Activated B cell treated with CpG ODN at 0.5 μM for 24 hours (primary cell): ENCODE measurements at regions not wholly inside any gene's neighbourhood (a gene's known extent, or its start where the extent isn't known, plus 50 kb on each side); places are given as distances from the start of the nearest gene placed in this dataset.

Experiments used
- ATAC-seq: fragments of 200-7000 bp; cut with Tn5 transposase; one replicate; pipeline ENCODE4 v1.10.0; 2021; ENCODE audit warnings: low read depth, mild to moderate bottlenecking, moderate library complexity
- CTCF ChIA-PET: fragments of 350-600 bp; sonication (Branson Sonifier 250); formaldehyde crosslinking; loops from one replicate; lab custom pipeline; 2021; ENCODE audit warnings: antibody characterized with exemption; lab: Charles Lee
- POLR2A ChIA-PET: fragments of 350-600 bp; sonication (Branson Sonifier 250); formaldehyde crosslinking; loops from one replicate; lab custom pipeline; 2021; ENCODE audit warnings: antibody characterized with exemption; lab: Charles Lee
- DNase-seq: peaks from one replicate; pipeline ENCODE4 v3.0.0; 2022
- H3K27ac Mint-ChIP-seq: one replicate; pipeline ENCODE4 v1.8.0; 2020; ENCODE audit warnings: mixed read lengths
- H3K27me3 Mint-ChIP-seq: one replicate; pipeline ENCODE4 v1.8.0; 2021; ENCODE audit warnings: mixed read lengths
- H3K36me3 Mint-ChIP-seq: one replicate; pipeline ENCODE4 v1.8.0; 2021; ENCODE audit warnings: low read depth, mixed read lengths
- H3K4me1 Mint-ChIP-seq: one replicate; pipeline ENCODE4 v1.8.0; 2021; ENCODE audit warnings: mixed read lengths
- H3K4me3 Mint-ChIP-seq: one replicate; pipeline ENCODE4 v1.8.0; 2020; ENCODE audit warnings: mild to moderate bottlenecking, mixed read lengths
- H3K9me3 Mint-ChIP-seq: one replicate; pipeline ENCODE4 v1.8.0; 2020; ENCODE audit warnings: mixed read lengths
- CTCF ChIP-seq: fragments of 200-600 bp; IDR thresholded peaks from one replicate; pipeline ENCODE4 v1.8.0; 2022; ENCODE audit warnings: antibody characterized with exemption, mild to moderate bottlenecking
- intact Hi-C: fragments of 100-400 bp; cut with micrococcal nuclease; formaldehyde crosslinking; loops from one replicate; pipeline ENCODE4 v1.15.1; 2024

- CTCF ChIA-PET: no interaction called here
These were observed 134.8 kb downstream of the SNRPN start for GRCh38 chr15:25089577-25089976.

GRCh38 chr15:25090073-25090733 lies 135.4 kb downstream of the SNRPN start:
- TF ChIP-seq CTCF: no peak
- H3K4me3 Mint-ChIP-seq: no peak overlapping the region
- intact Hi-C loops: no loop called here
- peaks cover 55% of the 10 kb centered on the region for H3K9me3 Mint-ChIP-seq
- DNase-seq (no peak), ATAC-seq (no peak)
- no peak overlapping the region for H3K27ac Mint-ChIP-seq
- CTCF ChIA-PET: no interaction called here
- no peaks in the 10 kb centered on the region for H3K27me3 Mint-ChIP-seq
- POLR2A ChIA-PET: no interaction called here
- H3K36me3 Mint-ChIP-seq: peaks cover 100% of the 10 kb centered on the region
- H3K4me1 Mint-ChIP-seq: no peaks in the 10 kb centered on the region

More at GRCh38 chr15:25089577-25089976, 134.8 kb downstream of the SNRPN start:
- Mint-ChIP-seq H3K9me3 (peaks cover 53% of the 10 kb centered on the region), H3K4me3 (no peak overlapping the region), H3K36me3 (peaks cover 100% of the 10 kb centered on the region), H3K27me3 (no peaks in the 10 kb centered on the region), H3K27ac (no peak overlapping the region), H3K4me1 (no peaks in the 10 kb centered on the region)
- no peak for TF ChIP-seq CTCF
- ATAC-seq (no peak), DNase-seq (no peak)
- POLR2A ChIA-PET: no interaction called here
- intact Hi-C loops: no loop called here

GRCh38 chr15:25091421-25092158 lies 136.8 kb downstream of the SNRPN start:
- Mint-ChIP-seq H3K27ac (no peak overlapping the region), H3K9me3 (peaks cover 53% of the 10 kb centered on the region), H3K4me1 (no peaks in the 10 kb centered on the region), H3K4me3 (no peak overlapping the region), H3K36me3 (peaks cover 98% of the 10 kb centered on the region), H3K27me3 (no peaks in the 10 kb centered on the region)
- TF ChIP-seq CTCF: no peak
- intact Hi-C loops: no loop called here
- ChIA-PET POLR2A (no interaction called here), CTCF (no interaction called here)
- ATAC-seq (no peak), DNase-seq (no peak)

DNA sequence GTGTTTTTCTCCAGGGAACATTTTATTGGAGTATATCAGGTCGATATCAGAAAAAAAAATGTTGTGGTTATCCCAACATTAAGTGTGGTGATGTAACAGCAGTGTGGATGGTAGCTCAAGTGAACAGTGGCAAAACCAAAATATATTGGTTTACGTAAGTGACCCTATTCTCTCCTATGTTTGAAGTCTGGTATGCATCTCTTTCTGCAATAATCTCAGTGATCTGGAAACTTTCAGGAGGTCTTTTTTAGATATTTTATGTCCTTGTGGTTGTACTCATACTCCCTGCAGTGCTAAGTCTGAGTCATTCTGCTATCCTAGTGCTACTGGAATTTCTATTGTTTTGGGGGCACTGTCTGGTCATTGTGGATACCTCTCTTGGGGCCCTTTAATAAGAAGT lies 137.9 kb downstream of the SNRPN start:
- CTCF ChIA-PET: no interaction called here
- intact Hi-C loops: no loop called here
- peaks cover 97% of the 10 kb centered on the region for H3K36me3 Mint-ChIP-seq
- H3K4me1 Mint-ChIP-seq: no peaks in the 10 kb centered on the region
- peaks cover 52% of the 10 kb centered on the region for H3K9me3 Mint-ChIP-seq
- no peak overlapping the region for H3K4me3 Mint-ChIP-seq
- no peaks in the 10 kb centered on the region for H3K27me3 Mint-ChIP-seq
- no peak for ATAC-seq
- H3K27ac Mint-ChIP-seq: no peak overlapping the region
- POLR2A ChIA-PET: no interaction called here
- no peak for TF ChIP-seq CTCF
- no peak for DNase-seq

- Mint-ChIP-seq H3K4me3 (no peak overlapping the region), H3K9me3 (peaks cover 46% of the 10 kb centered on the region), H3K4me1 (no peaks in the 10 kb centered on the region), H3K27me3 (no peaks in the 10 kb centered on the region), H3K36me3 (peaks cover 96% of the 10 kb centered on the region), H3K27ac (no peak overlapping the region)
- intact Hi-C loops: no loop called here
- POLR2A ChIA-PET: no interaction called here
- ATAC-seq (no peak), DNase-seq (no peak)
- TF ChIP-seq CTCF: no peak
- CTCF ChIA-PET: no interaction called here
These were observed 138.8 kb downstream of the SNRPN start for GRCh38 chr15:25093455-25094029.
